MM.1S (cell line): ENCODE measurements at regions not wholly inside any gene's neighbourhood (a gene's known extent, or its start where the extent isn't known, plus 50 kb on each side); places are given as distances from the start of the nearest gene placed in this dataset.

Source experiments
- CTCF ChIP-seq: fragments of 300-600 bp; sonication (generic); IDR thresholded peaks from 2 replicates; pipeline ENCODE4 v1.5.1; 2016; ENCODE audit warnings: antibody characterized with exemption, low read length, mixed read lengths
- EZH2 ChIP-seq: fragments of 300-600 bp; sonication (generic); optimal IDR thresholded peaks from 2 replicates; pipeline ENCODE3; 2017; ENCODE audit warnings: low read depth, mild to moderate bottlenecking, antibody characterized with exemption, low read length, mixed read lengths
- EZH2phosphoT487 ChIP-seq: fragments of 300-600 bp; sonication (generic); IDR thresholded peaks from 2 replicates; pipeline ENCODE4 v1.6.1; 2018; ENCODE audit warnings: antibody characterized with exemption, low read length

DNA sequence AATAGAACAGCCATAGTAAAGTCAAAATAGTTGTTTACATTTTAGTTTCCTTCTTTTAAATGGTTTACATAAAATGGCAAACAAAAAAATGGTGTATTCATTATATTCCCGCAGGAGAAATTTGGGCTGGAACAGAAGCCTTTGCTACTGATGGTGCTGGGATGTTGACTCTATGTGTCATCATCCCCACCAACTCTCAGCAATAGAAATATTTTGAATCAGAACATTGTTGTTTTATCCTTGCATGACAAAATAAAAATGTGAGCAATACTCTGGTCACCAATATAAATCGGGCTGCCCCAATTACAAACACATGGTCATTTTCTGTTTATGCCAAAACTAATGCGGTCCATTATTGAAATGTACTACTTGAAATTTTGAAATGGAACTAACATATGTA is 1131.6 kb upstream of the PCDH7 start:
- TF ChIP-seq CTCF (no peak), EZH2phosphoT487 (no peak), EZH2 (no peak)
